ENCODE measurements at regions not wholly inside any gene's neighbourhood (a gene's known extent, or its start where the extent isn't known, plus 50 kb on each side); places are given as distances from the start of the nearest gene placed in this dataset.

GRCh38 chr10:83871187-83872081 is 267.9 kb upstream of the GHITM start:
- peak; percentile 70 for DNase-seq

DNA sequence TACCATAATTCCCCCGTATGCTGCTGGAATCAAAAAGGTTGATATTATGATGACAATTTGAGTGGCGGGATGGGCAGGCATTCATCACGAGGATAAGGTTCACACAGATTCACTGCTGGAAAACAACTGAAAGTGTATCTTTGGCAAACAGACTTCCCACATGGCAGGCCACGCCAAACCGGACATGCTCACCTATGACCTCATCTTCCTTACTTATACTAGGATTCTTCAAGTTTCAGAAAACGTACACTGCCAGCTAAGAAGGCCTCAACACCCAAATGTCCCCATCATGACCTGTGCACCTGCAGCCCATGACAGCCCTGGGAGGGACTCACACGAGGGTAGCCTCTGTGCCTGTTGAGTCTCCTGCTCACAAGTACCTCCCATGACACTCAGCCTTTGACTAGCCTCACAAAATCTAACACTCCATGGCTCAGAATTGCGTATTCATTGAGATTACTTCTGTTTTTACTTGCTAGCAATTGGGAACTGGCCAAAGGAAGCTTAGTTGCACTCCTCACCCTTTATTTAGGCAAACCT is 259.0 kb upstream of the GHITM start:
- no peak for DNase-seq

DNA sequence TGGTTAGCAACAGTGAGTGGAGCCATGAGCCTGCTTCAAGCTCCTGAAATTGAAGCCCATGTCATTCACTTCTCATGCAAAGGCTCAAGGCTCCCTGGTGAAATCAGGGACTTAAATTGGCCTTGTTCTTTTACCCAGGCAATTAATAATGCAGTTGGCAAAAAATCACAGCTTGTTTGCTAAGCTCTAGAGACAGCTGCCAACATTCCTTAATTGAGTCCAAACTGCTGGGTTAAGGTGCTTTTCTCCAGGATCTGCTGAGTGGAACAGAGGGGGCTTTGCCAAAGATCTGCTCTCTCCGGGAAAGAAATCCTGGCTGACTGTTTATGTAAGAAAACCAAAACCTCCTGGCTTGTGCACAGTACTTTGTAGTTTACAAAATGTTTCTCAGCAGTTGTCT is 257.6 kb upstream of the GHITM start:
- no peak for DNase-seq

GRCh38 chr10:83886871-83887270 is 252.4 kb upstream of the GHITM start:
- DNase-seq: no peak

DNA sequence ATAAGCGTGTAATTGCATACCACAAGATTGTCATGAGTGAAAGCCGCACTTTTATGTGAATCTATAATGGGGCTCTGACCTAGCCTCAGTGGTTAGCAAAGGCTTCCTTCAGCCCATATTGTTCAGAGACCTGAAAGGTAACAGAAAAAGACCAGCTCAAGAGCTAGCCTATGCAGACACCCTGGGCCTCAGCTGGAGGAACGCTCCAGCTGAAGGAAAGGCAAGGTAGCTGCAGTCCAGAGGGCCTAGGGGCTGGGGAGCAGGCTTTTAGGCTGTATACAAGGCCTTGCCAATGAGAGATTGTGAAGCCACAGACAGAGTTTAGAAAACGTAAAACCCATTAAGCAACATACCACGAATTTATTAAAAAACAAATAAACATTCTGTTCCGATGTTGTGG is 246.6 kb upstream of the GHITM start:
- no peak for DNase-seq

GRCh38 chr10:83896219-83896618 is 243.1 kb upstream of the GHITM start:
- no peak for DNase-seq

DNA sequence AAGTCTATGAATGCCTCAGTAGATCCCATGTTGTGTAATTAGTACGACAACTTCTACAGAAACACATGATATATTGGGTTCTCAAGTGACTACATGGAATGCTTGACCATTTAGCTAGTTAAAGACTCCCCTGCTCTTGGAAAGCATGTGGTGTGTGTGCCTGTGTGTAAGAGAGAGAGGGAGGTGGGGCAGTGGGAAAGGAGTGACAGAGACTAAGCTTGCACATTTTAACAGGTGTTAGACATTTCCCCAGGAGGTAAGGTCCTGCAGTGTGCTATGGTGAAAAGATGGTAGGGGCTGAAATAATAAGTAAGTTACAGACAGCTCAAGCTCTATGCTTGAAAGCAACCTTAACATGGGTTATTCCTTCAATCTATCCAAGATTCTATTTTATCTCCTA is 241.7 kb upstream of the GHITM start:
- DNase-seq: peak; percentile 9

GRCh38 chr10:83908506-83908905 is 230.8 kb upstream of the GHITM start:
- no peak for DNase-seq

GRCh38 chr10:83909001-83909400 is 230.3 kb upstream of the GHITM start:
- no peak for DNase-seq

- no peak for DNase-seq
Observed at GRCh38 chr10:83915801-83916200, 223.5 kb upstream of the GHITM start.

DNA sequence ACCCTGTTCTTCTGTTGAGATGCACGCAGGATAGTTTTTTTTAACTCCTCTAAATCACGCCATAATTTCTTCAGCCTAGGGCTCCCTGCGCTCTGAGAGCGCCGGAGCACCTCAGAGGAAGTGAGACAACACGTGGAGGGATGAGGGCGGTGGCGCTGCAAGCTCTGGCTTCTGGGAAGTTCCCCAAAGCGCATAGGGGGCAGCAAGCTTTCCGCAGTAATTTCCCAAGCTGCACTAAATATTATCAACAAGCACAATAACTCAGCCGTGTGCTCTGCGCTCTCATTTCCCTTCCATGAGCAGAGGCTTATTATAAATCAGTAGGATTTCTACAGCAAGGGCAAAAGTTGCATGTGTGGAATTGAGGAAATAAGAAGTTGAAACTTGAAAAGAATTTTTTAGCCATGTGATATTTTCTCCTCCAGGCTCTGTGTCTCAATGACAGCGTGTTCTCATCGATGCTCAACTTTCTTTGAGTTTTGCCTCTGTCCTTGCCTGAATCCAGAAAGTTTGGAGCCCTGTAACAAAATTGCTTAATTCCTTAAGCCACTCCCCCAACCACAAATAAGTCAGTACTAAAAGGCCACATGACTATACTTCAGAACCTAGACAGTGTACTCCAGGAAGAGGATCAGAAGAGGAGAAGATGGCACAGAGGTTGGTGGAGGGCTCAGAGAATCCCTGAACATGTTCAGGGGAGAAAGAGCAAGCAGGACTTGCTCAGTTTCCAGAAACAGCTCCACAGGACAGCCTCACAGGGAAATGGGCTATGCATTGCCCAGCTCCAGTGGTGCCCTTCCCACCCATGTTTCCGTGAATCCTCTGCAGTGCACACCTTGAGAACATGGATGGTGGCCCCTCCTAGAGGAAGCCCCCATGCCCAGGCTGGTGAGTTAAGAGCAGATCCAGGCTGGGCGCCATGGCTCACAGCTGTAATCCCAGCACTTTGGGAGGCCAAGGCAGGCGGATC is 221.5 kb upstream of the GHITM start:
- DNase-seq: peak; percentile 9

- no peak for DNase-seq
Observed at GRCh38 chr10:83919187-83919586, 220.1 kb upstream of the GHITM start.

- no peak for DNase-seq
Observed at GRCh38 chr10:83921984-83922860, 217.1 kb upstream of the GHITM start.

- DNase-seq: no peak
Observed at GRCh38 chr10:83925133-83925532, 214.2 kb upstream of the GHITM start.

DNA sequence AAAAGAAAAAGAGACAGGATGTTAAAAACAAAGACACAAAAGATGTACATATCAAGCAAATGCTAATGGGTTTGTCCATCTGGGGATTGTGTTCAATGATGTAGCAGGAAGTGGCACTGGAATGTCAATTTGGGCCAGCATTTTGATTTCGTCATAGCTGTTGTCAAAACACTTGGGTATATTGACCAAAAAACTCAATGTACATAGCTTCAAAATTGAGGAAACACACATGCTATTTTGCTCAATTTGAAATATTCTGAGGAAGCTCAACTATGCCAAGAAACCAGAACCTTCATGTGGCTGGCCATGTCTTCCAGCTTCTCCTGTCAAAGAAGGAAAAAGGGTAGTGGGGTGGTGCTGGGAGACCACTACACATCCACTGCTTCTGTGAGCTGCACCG is 212.7 kb upstream of the GHITM start:
- DNase-seq: no peak

DNA sequence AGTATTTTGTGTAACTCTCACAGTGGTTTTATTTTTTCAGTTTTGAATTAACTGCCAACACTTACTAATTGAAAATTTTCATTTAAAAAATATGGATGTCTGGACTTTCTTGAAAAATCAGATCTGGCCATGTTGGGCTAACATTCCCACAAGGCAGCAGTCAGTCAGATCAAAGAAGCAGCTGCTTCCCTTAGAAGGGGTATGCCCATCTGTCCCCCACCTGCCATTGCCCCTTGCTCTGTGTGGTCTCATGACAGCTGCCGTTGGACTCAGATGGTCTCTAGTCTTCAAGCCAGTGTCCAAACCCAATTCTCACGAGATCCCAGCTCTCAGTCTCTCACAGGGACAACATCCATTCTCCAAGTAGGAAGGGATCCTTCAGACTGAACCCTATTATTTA is 212.1 kb upstream of the GHITM start:
- no peak for DNase-seq

GRCh38 chr10:83929399-83929798 is 209.9 kb upstream of the GHITM start:
- no peak for DNase-seq

GRCh38 chr10:83931669-83932068 is 207.6 kb upstream of the GHITM start:
- no peak for DNase-seq

DNA sequence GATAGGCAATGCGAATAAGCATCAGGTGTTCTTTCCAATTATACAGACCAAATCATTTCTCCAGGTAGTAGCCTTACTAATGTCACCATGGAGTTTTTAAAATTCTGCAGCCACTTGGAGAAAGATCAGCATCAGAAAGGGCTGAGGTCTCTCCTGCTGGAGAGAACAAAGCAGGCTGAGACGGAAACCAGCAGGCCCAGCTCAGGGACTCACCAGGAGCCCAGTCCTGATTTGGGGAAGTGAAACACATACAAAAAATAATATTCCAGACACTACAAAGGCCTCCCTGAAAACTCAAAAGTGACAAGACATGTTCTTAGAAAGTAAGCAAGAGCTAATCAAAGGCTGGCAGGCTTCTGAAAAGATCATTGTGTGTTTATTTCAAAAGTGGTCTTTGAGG is 207.1 kb upstream of the GHITM start:
- DNase-seq: no peak

DNA sequence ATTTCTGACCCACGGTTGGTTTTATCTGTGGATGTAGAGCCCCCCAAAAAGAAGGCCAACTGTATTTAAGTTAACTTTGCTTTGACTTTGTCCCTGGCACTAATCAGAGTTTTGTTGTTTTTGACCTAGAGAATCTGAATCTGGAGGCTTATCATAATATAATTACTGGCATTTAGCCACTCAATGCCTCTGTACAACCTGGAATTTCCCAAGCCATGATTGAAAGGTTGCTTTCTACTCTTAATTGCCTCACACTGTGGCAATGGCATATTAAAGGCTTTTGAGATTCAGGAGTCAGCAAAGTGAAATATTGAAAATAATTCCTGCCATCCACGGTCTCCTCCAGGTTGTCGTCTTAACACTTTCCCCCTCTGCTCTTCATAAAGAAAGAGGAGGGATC is 205.2 kb upstream of the GHITM start:
- no peak for DNase-seq

DNA sequence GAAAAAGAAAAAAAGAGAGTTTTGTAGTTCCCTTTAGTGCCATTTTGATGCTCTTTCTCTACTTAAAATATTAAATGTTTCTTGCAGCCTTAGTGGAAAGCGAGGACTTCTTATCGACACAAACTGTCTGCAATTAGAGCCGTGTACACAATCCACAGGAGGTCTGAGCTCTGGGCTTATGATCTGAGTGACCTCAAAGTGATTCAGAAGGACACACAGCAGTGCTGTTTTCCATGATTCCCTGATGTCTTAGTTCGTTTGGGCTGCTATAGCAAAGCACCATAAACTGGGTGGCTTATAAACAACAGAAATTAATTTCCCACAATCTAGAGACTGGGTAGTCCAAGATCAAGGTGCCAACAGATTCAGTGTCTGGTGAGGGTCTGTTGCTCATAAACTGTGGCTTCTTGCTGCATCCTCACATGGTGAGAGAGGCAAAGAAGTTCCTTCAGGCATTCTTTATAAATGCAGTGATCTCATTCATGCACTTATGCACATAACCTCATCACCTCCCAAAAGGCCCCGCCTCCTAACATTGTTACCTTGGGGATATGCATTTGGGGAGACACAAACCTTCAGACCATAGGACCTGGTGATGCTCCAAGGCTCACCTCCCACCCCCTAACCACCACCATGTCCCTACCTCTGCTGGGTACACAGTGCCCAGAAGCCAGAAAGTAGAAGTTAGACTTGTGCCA is 204.5 kb upstream of the GHITM start:
- DNase-seq: no peak
